H1 (cell line): ENCODE measurements at regions not wholly inside any gene's neighbourhood (a gene's known extent, or its start where the extent isn't known, plus 50 kb on each side); places are given as distances from the start of the nearest gene placed in this dataset.

Source experiments
- CTCF ChIA-PET: fragments of 300-600 bp; sonication (Branson Sonifier 250); formaldehyde crosslinking; loops from one replicate; lab custom pipeline; 2021; ENCODE audit not compliant: partially characterized antibody; lab: Charles Lee
- POLR2A ChIA-PET: fragments of 300-600 bp; sonication (Branson Sonifier 250); formaldehyde crosslinking; loops from one replicate; lab custom pipeline; 2021; ENCODE audit warnings: inconsistent platforms; ENCODE audit not compliant: partially characterized antibody; lab: Charles Lee
- DNase-seq, 2 experiments: peaks; one replicate each; pipeline versions ENCODE4 v3.0.0 to v3.0.0-alpha.2; 2010 to 2022; ENCODE audit warnings: low spot score in 2 of 2, low read depth in 1 of 2, mixed read lengths in 1 of 2
- FAIRE-seq: peaks from 2 replicates; lab custom pipeline; 2011; peaks lifted over from hg19 to GRCh38; lab: Jason Lieb, UNC
- H2AFZ ChIP-seq: 2 replicates; pipeline ENCODE4 v1.8.1; 2012; ENCODE audit warnings: low read length, inconsistent platforms
- H2AK5ac ChIP-seq: 2 replicates; pipeline ENCODE4 v1.6.1; 2013; ENCODE audit warnings: low read depth, low read length
- H2BK120ac ChIP-seq: replicated peaks from 2 replicates; pipeline ENCODE3; 2013; ENCODE audit warnings: low read depth, low read length, inconsistent platforms
- H2BK12ac ChIP-seq: 2 replicates; pipeline ENCODE4 v1.6.1; 2013; ENCODE audit warnings: low read depth, low read length
- H2BK15ac ChIP-seq: 2 replicates; pipeline ENCODE4 v1.6.1; 2013; ENCODE audit warnings: low read length
- H2BK20ac ChIP-seq: 2 replicates; pipeline ENCODE4 v1.6.1; 2013; ENCODE audit warnings: low read length
- H2BK5ac ChIP-seq: 2 replicates; pipeline ENCODE4 v1.6.1; 2013; ENCODE audit warnings: low read depth, low read length
- H3K14ac ChIP-seq: 2 replicates; pipeline ENCODE4 v1.6.1; 2013; ENCODE audit warnings: inconsistent platforms; ENCODE audit not compliant: insufficient read length
- H3K18ac ChIP-seq: 2 replicates; pipeline ENCODE4 v1.6.1; 2013; ENCODE audit warnings: low read length; ENCODE audit errors: extremely low read depth
- H3K23ac ChIP-seq: 2 replicates; pipeline ENCODE4 v1.6.1; 2013; ENCODE audit warnings: inconsistent platforms; ENCODE audit not compliant: insufficient read length
- H3K23me2 ChIP-seq: 2 replicates; pipeline ENCODE4 v1.6.1; 2013; ENCODE audit warnings: low read depth, low read length
- H3K27ac ChIP-seq: 2 replicates; pipeline ENCODE4 v1.6.1; 2011; ENCODE audit warnings: low read depth, low read length, inconsistent platforms
- H3K27me3 ChIP-seq, 4 experiments: replicated peaks in 1 of 4; 1 replicate in 1 of 4; 2 replicates in 3 of 4; pipeline versions ENCODE4 v1.6.1 to v1.8.1; 2011 to 2013; ENCODE audit warnings: low read length in 3 of 4, mild to moderate bottlenecking in 3 of 4, inconsistent platforms in 2 of 4, mixed read lengths in 2 of 4, moderate library complexity in 1 of 4; ENCODE audit not compliant: control insufficient read depth in 3 of 4, insufficient read depth in 3 of 4; ENCODE audit errors: extremely low read depth in 1 of 4
- H3K36me3 ChIP-seq, 4 experiments: 2 replicates each; pipeline versions ENCODE4 v1.6.1 to v1.8.1; 2011 to 2013; ENCODE audit warnings: mild to moderate bottlenecking in 4 of 4, low read length in 3 of 4, moderate library complexity in 2 of 4, control low read depth in 1 of 4, inconsistent platforms in 1 of 4; ENCODE audit not compliant: insufficient read depth in 4 of 4, control insufficient read depth in 2 of 4
- H3K4ac ChIP-seq: replicated peaks from 2 replicates; pipeline ENCODE3; 2013; ENCODE audit warnings: low read length, low read depth, mixed read lengths, inconsistent platforms; ENCODE audit not compliant: insufficient read length
- H3K4me1 ChIP-seq, 4 experiments: replicated peaks in 1 of 4; 1 replicate in 1 of 4; 2 replicates in 3 of 4; pipeline versions ENCODE4 v1.6.1 to v1.8.1; 2011 to 2013; ENCODE audit warnings: low read length in 3 of 4, inconsistent platforms in 2 of 4, mixed read lengths in 1 of 4; ENCODE audit not compliant: insufficient read depth in 4 of 4, control insufficient read depth in 3 of 4
- H3K4me2 ChIP-seq, 2 experiments: 2 replicates each; pipeline versions ENCODE4 v1.6.1 to v1.8.1; 2011 to 2013; ENCODE audit warnings: low read depth in 2 of 2, low read length in 2 of 2, control low read depth in 1 of 2, inconsistent platforms in 1 of 2, mild to moderate bottlenecking in 1 of 2; ENCODE audit not compliant: insufficient read depth in 1 of 2
- H3K4me3 ChIP-seq, 4 experiments: fragments of 200-600, 300-600 bp in 1 of 4; sonication (generic), shearing (Covaris generic), sonication (Bioruptor Twin) in 1 of 4; 2 replicates each; pipeline versions ENCODE4 v1.5.1 to v1.8.1; 2011 to 2016; ENCODE audit warnings: low read length in 4 of 4, low read depth in 3 of 4, control low read depth in 2 of 4, inconsistent platforms in 2 of 4, mild to moderate bottlenecking in 2 of 4, mixed read lengths in 1 of 4, moderate library complexity in 1 of 4; ENCODE audit not compliant: insufficient read depth in 2 of 4; ENCODE audit errors: extremely low read depth in 1 of 4
- H3K56ac ChIP-seq: replicated peaks from 2 replicates; pipeline ENCODE3; 2013; ENCODE audit warnings: low read depth, mild to moderate bottlenecking, mixed read lengths, low read length, inconsistent platforms; ENCODE audit not compliant: insufficient read length
- H3K79me1 ChIP-seq: 2 replicates; pipeline ENCODE4 v1.6.1; 2013; ENCODE audit warnings: low read depth, low read length, control low read depth
- H3K79me2 ChIP-seq, 2 experiments: 2 replicates each; pipeline versions ENCODE4 v1.6.1 to v1.8.1; 2012 to 2013; ENCODE audit warnings: low read length in 2 of 2, mild to moderate bottlenecking in 2 of 2, inconsistent platforms in 1 of 2; ENCODE audit not compliant: insufficient read depth in 2 of 2, control insufficient read depth in 1 of 2
- H3K9ac ChIP-seq, 4 experiments: replicated peaks in 1 of 4; 1 replicate in 1 of 4; 2 replicates in 3 of 4; pipeline versions ENCODE4 v1.6.1 to v1.8.1; 2011 to 2013; ENCODE audit warnings: low read depth in 3 of 4, low read length in 3 of 4, control low read depth in 2 of 4, mild to moderate bottlenecking in 2 of 4, moderate library complexity in 2 of 4, inconsistent platforms in 1 of 4; ENCODE audit errors: extremely low read depth in 1 of 4
- H3K9me3 ChIP-seq, 2 experiments: 2 replicates each; pipeline versions ENCODE4 v1.6.1 to v1.8.1; 2012 to 2013; ENCODE audit warnings: mild to moderate bottlenecking in 2 of 2, moderate library complexity in 2 of 2, control low read depth in 1 of 2, inconsistent platforms in 1 of 2, low read depth in 1 of 2, low read length in 1 of 2, mixed read lengths in 1 of 2; ENCODE audit not compliant: insufficient read depth in 2 of 2
- H4K20me1 ChIP-seq, 2 experiments: replicated peaks in 1 of 2; 2 replicates each; pipeline versions ENCODE3 to v1.8.1; 2011 to 2013; ENCODE audit warnings: inconsistent platforms in 2 of 2, low read length in 2 of 2, mild to moderate bottlenecking in 1 of 2; ENCODE audit not compliant: insufficient read depth in 2 of 2, control insufficient read depth in 1 of 2
- H4K5ac ChIP-seq: 2 replicates; pipeline ENCODE4 v1.6.1; 2013; ENCODE audit warnings: low read length, low read depth, mixed read lengths, inconsistent platforms; ENCODE audit not compliant: insufficient read length
- H4K8ac ChIP-seq: 2 replicates; pipeline ENCODE4 v1.8.0; 2013; ENCODE audit warnings: mild to moderate bottlenecking, moderate library complexity, low read length, inconsistent platforms; ENCODE audit not compliant: insufficient read depth; ENCODE audit errors: extremely low read depth
- H4K91ac ChIP-seq: replicated peaks from 2 replicates; pipeline ENCODE3; 2013; ENCODE audit warnings: low read length, mixed read lengths, inconsistent platforms; ENCODE audit not compliant: insufficient read length
- ASH2L ChIP-seq: fragments of 200-600, 300-600 bp; sonication (generic); IDR thresholded peaks from one replicate; pipeline ENCODE4 v1.7.1; 2017; ENCODE audit warnings: low read length
- CBX8 ChIP-seq: fragments of 300-800, 300-1000 bp; sonication (generic); IDR thresholded peaks from 2 replicates; pipeline ENCODE4 v1.7.1; 2016; ENCODE audit warnings: low read depth, low read length, borderline replicate concordance
- CEBPB ChIP-seq: IDR thresholded peaks from 2 replicates; pipeline ENCODE4 v1.6.1; 2012; ENCODE audit warnings: low read depth, low read length
- FOSL1 ChIP-seq: IDR thresholded peaks from 2 replicates; pipeline ENCODE4 v1.6.1; 2011; ENCODE audit warnings: mild to moderate bottlenecking, low read depth, low read length, moderate library complexity; ENCODE audit not compliant: insufficient read depth
- GTF2F1 ChIP-seq: IDR thresholded peaks from 2 replicates; pipeline ENCODE4 v1.6.1; 2012; ENCODE audit warnings: low read depth, low read length, improper control_type of control experiment, borderline replicate concordance
- JUN ChIP-seq: IDR thresholded peaks from 2 replicates; pipeline ENCODE4 v1.6.1; 2011; ENCODE audit warnings: low read depth, mild to moderate bottlenecking, improper control_type of control experiment, low read length
- KDM4A ChIP-seq: IDR thresholded peaks from one replicate; pipeline ENCODE4 v1.7.1; 2012; ENCODE audit warnings: low read depth, mild to moderate bottlenecking, moderate library complexity, low read length, inconsistent platforms; ENCODE audit not compliant: severe bottlenecking
- MAFK ChIP-seq: IDR thresholded peaks from 2 replicates; pipeline ENCODE4 v1.6.1; 2012; ENCODE audit warnings: low read depth, mild to moderate bottlenecking, improper control_type of control experiment, low read length
- SIRT6 ChIP-seq: IDR thresholded peaks from one replicate; pipeline ENCODE4 v1.7.1; 2012; ENCODE audit warnings: low read length, inconsistent platforms
- WGBS, 2 experiments: shearing (Covaris generic) in 1 of 2; methylation state at CpG; one replicate each; pipeline versions ENCODE4 v1.1.6 to v1.1.7; 2013 to 2015; ENCODE audit warnings: low lambda C conversion rate in 2 of 2, mixed read lengths in 2 of 2, inconsistent platforms in 1 of 2, low coverage in 1 of 2, missing lambda C conversion rate in 1 of 2; ENCODE audit not compliant: insufficient replicate concordance in 2 of 2, insufficient coverage in 1 of 2, insufficient read length in 1 of 2; ENCODE audit errors: extremely low coverage in 1 of 2, missing lambda C conversion rate in 1 of 2; 5-methylcytosine and 5-hydroxymethylcytosine counted together

DNA sequence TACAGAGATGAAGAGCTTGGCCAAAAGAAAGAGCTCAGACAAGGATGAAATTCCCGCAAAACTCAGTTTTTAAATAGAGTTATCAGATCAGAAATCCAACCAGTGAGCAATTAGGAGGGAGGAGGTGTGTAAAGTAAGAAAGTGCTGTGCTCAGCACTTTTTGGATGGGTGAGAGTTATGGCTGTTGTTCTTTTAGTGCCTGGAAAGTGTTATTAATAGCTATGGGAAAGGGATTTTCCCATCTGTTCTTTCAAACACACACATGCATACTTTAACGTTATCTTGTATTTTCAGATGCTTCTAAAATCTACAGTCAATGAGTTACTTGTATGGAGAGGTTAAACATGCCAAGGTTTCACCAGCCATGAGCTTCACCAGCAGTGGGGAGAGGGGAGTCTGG, 107.3 kb upstream of the TMEM72 start:
- no peak overlapping the region for H3K18ac ChIP-seq
- H3K36me3 ChIP-seq, result no peaks in the 10 kb centered on the region; a peak in 1 of 8 replicates
- TF ChIP-seq KDM4A (no peak), ASH2L (no peak), JUN (no peak), SIRT6 (no peak), CEBPB (no peak), FOSL1 (no peak), MAFK (peak; percentile 95), CBX8 (no peak), GTF2F1 (no peak)
- H3K4me2 ChIP-seq, result no peak overlapping the region
- H3K4me1 ChIP-seq, result no peaks in the 10 kb centered on the region
- H4K5ac ChIP-seq, result no peak overlapping the region
- H3K27ac ChIP-seq, result no peak overlapping the region
- no peak for FAIRE-seq
- H2BK5ac ChIP-seq, result no peak overlapping the region
- H4K91ac ChIP-seq, result no peak overlapping the region
- H3K79me2 ChIP-seq, result no peaks in the 10 kb centered on the region
- H3K4me3 ChIP-seq, result no peak overlapping the region
- no peaks in the 10 kb centered on the region for H3K27me3 ChIP-seq
- H2BK12ac ChIP-seq, result no peak overlapping the region
- ChIA-PET CTCF (interaction anchor here (0.9 to 2.5 kb wide), 3 partner anchors 54 to 70 kb away, joined by 3 to 8 read pairs (median 3); no protein-coding TSS in a partner anchor), POLR2A (no interaction called here)
- no peak overlapping the region for H2AFZ ChIP-seq
- no peak overlapping the region for H3K9ac ChIP-seq
- H3K56ac ChIP-seq, result no peak overlapping the region
- H2BK20ac ChIP-seq, result no peak overlapping the region
- H3K23me2 ChIP-seq, result no peaks in the 10 kb centered on the region
- H3K9me3 ChIP-seq, result 0 out of 4 replicates have a peak, but pooled peaks cover 0 to 3% of the 10 kb centered on the region in 2 experiments
- no peak overlapping the region for H3K23ac ChIP-seq
- no peak overlapping the region for H3K4ac ChIP-seq
- no peak overlapping the region for H2BK15ac ChIP-seq
- H3K79me1 ChIP-seq, result no peaks in the 10 kb centered on the region
- no peak overlapping the region for H2AK5ac ChIP-seq
- no peak overlapping the region for H2BK120ac ChIP-seq
- H4K8ac ChIP-seq, result no peak overlapping the region
- no peak for DNase-seq
- no peaks in the 10 kb centered on the region for H4K20me1 ChIP-seq
- H3K14ac ChIP-seq, result no peak overlapping the region
- 92% methylated on average over 2 of the region's 2 CpGs; no CpG with 5 or more reads in 1 of the 2 experiments for WGBS, 2 experiments
